H1 (cell line): ENCODE measurements at regions not wholly inside any gene's neighbourhood (a gene's known extent, or its start where the extent isn't known, plus 50 kb on each side); places are given as distances from the start of the nearest gene placed in this dataset.

Source experiments
- BRCA1 ChIP-seq: IDR thresholded peaks from 2 replicates; pipeline ENCODE4 v1.6.1; 2012; ENCODE audit warnings: low read depth, low read length, improper control_type of control experiment
- CBX5 ChIP-seq: fragments of 300-800, 300-1000 bp; sonication (generic); IDR thresholded peaks from 2 replicates; pipeline ENCODE4 v1.7.1; 2016; ENCODE audit warnings: antibody characterized with exemption, low read length, low read depth
- CREB1 ChIP-seq: IDR thresholded peaks from 2 replicates; pipeline ENCODE4 v1.6.1; 2012; ENCODE audit warnings: inconsistent platforms
- JUN ChIP-seq: IDR thresholded peaks from 2 replicates; pipeline ENCODE4 v1.6.1; 2011; ENCODE audit warnings: low read depth, mild to moderate bottlenecking, improper control_type of control experiment, low read length
- NANOG ChIP-seq: IDR thresholded peaks from 2 replicates; pipeline ENCODE4 v1.6.1; 2011; ENCODE audit warnings: low read length, low read depth, mild to moderate bottlenecking, inconsistent platforms; ENCODE audit not compliant: insufficient read depth, poor library complexity, severe bottlenecking
- RBBP5 ChIP-seq: IDR thresholded peaks from 2 replicates; pipeline ENCODE4 v1.7.1; 2012; ENCODE audit warnings: low read depth, mild to moderate bottlenecking, inconsistent platforms, low read length, moderate library complexity, borderline replicate concordance
- RFX5 ChIP-seq: IDR thresholded peaks from 2 replicates; pipeline ENCODE4 v1.6.1; 2011; ENCODE audit warnings: low read depth, low read length, improper control_type of control experiment, borderline replicate concordance
- SAP30 ChIP-seq: fragments of 300-600 bp; sonication (generic); IDR thresholded peaks from 2 replicates; pipeline ENCODE4 v1.7.1; 2012; ENCODE audit warnings: low read length, moderate library complexity, mild to moderate bottlenecking, inconsistent platforms; ENCODE audit not compliant: insufficient read depth, insufficient replicate concordance
- TF ChIP-seq, protein P1 (sequence below), 3 experiments: IDR thresholded peaks; 1 replicate in 2 of 3; 2 replicates in 1 of 3; pipeline versions ENCODE4 v1.5.1 to v1.6.1; 2011; ENCODE audit warnings: low read length in 3 of 3, mild to moderate bottlenecking in 3 of 3, inconsistent platforms in 2 of 3, low read depth in 1 of 3, moderate library complexity in 1 of 3; ENCODE audit not compliant: insufficient read depth in 1 of 3; ENCODE audit errors: control extremely low read depth in 1 of 3

DNA sequence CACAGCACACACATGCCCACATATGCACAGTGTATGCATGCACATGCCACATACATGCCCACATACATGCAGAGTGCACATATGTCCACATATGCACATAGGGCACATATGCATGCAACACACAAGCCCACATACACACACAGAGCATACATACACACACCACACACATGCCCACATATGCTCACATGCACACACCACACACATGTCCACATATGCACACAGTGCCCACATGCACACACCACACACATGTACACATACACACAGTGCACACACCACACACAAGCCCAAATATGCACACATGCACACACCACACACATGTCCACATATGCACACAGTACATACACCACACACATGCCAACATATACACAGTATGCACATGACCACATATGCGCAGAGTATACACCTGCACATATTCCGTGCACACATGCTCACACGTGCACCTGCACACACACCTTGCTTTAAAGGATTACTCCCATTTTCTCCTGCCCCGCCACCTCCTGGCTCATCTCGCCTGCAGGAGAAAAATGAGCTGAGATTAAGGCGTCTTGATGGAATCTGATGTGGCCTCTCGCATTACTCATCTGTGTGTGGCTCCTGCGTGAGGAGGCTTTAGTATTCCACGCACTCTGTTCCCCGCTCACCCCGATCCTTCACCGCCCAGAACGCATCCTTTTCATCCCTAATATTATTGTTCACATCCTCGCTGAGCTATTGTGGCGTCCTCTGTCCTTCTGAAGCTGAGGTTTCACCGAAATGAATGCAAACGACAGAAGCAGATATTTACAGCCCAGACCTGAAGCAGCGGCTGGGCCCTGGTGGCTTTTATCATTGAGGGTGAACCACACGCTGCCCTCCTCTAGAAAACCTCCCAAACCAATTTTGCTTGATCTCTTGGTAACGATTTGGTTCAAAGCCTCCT lies 182.7 kb downstream of the OLFM1 start (continued):
- TF ChIP-seq RBBP5 (no peak), CBX5 (no peak), SAP30 (no peak), RFX5 (no peak), CREB1 (no peak), JUN (no peak), NANOG (no peak), BRCA1 (no peak)
- TF ChIP-seq, protein P1, sequence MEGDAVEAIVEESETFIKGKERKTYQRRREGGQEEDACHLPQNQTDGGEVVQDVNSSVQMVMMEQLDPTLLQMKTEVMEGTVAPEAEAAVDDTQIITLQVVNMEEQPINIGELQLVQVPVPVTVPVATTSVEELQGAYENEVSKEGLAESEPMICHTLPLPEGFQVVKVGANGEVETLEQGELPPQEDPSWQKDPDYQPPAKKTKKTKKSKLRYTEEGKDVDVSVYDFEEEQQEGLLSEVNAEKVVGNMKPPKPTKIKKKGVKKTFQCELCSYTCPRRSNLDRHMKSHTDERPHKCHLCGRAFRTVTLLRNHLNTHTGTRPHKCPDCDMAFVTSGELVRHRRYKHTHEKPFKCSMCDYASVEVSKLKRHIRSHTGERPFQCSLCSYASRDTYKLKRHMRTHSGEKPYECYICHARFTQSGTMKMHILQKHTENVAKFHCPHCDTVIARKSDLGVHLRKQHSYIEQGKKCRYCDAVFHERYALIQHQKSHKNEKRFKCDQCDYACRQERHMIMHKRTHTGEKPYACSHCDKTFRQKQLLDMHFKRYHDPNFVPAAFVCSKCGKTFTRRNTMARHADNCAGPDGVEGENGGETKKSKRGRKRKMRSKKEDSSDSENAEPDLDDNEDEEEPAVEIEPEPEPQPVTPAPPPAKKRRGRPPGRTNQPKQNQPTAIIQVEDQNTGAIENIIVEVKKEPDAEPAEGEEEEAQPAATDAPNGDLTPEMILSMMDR (IDR thresholded peaks at IDR 0.05; ENCODE audit: control extremely low read depth in 1 of 3, insufficient read depth in 1 of 3, low read depth in 1 of 3, low read length in 3 of 3): no peak
